T47D (cell line): ENCODE measurements at regions not wholly inside any gene's neighbourhood (a gene's known extent, or its start where the extent isn't known, plus 50 kb on each side); places are given as distances from the start of the nearest gene placed in this dataset.

Source experiments
- DNase-seq, 2 experiments: peaks; one replicate each; pipeline versions ENCODE4 v3.0.0 to v3.0.0-alpha.2; 2011 to 2012; ENCODE audit warnings: low read depth in 1 of 2, low spot score in 1 of 2
- JUND ChIP-seq: IDR thresholded peaks from 2 replicates; pipeline ENCODE4 v1.6.1; 2012; ENCODE audit warnings: low read depth
- in situ Hi-C: cut with HindIII; loops from 2 replicates; pipeline ENCODE4 v1.10.0; 2016; ENCODE audit warnings: low sequenced_read_pairs, low pct_unique_long_range_greater_than_20kb

- TF ChIP-seq JUND, result no peak
- in situ Hi-C loops, result no loop called here
- DNase-seq, result no peak
Observed at GRCh38 chr2:234206738-234207137, 156.2 kb downstream of the SPP2 start.

DNA sequence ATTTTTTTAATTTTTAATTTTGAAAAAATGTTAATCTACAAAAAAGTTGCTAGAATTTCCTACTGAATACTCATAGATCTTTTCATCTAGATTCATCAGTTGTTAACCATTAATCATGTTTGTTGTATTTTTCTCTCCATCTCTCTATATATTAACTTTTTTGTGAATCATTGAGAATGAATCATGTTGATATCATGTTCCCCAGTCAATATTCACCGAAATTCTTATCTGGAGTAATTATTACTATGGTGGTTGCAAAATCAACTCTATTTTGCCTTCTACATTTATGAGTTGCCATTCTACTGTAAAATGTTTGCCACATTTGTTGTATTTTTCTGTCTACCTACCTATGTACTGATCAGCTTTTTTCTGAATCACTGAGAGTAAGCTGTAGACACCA is 154.0 kb downstream of the SPP2 start:
- no peak for DNase-seq
- TF ChIP-seq JUND, result no peak
- in situ Hi-C loops, result no loop called here

DNA sequence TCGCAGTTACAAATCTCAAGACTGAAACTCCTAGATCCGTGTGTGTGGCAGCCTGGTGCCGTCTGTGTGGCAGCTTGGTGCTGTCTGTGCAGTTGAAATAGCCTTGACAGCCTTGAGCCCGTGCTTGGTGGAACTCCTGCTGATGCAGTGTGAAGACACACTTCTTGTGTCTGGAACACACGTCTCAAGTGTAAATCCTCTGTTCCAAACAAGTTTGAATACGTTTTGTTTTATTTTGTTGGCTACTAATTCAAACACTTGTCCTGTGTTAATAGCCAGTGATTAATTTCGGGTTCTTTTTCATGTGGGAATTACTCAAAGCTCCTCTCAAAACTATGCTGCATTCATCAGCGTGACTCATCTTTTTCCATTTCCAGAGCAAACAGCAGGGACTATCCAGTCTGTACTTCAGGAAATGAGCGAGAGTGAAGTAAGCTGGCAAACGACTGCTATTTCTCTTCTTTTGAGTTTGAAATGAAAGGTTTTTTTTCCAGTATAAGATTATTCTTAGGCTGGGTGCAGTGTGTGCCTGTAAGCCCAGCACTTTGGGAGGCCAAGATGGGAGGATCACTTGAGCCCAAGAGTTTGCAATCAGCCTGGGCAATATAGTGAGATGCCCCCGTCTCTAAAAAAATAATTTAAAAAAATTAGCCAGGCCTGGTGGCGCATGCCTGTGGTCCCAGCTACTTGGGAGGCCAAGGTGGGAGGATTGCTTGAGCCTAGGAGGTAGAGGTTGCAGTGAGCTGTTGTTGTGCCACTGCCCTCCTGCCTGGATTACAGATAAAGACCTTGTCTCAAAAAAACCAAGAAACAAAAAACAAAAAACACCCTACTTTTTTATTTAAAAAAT is 152.9 kb downstream of the SPP2 start:
- no peak for TF ChIP-seq JUND
- in situ Hi-C loops, result no loop called here
- DNase-seq, result peak in 1 of 2 experiments; percentile 2

DNA sequence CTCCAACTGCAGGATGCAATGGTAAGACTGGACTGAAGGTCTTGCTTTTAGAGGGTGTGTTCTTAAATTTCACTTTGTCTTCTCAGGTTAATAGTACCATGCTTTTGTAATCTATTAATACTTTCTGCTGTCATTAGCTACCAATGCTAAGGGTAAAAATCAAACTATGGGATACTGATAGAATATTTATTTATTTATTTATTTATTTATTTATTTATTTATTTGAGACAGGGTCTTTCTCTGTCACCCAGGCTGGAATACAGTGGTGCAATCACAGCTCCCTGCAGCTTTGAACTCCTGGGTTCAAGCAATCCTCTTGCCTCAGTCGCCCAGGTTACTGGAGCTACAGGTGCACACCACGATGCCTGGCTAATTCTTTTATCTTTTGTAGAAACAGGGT is 152.1 kb downstream of the SPP2 start:
- DNase-seq, result no peak
- no peak for TF ChIP-seq JUND
- in situ Hi-C loops, result no loop called here

- TF ChIP-seq JUND, result no peak
- no peak for DNase-seq
- in situ Hi-C loops, result no loop called here
Observed at GRCh38 chr2:234199996-234200395, 149.5 kb downstream of the SPP2 start.

GRCh38 chr2:234198976-234199375 is 148.5 kb downstream of the SPP2 start:
- no peak for TF ChIP-seq JUND
- no peak for DNase-seq
- in situ Hi-C loops, result no loop called here

DNA sequence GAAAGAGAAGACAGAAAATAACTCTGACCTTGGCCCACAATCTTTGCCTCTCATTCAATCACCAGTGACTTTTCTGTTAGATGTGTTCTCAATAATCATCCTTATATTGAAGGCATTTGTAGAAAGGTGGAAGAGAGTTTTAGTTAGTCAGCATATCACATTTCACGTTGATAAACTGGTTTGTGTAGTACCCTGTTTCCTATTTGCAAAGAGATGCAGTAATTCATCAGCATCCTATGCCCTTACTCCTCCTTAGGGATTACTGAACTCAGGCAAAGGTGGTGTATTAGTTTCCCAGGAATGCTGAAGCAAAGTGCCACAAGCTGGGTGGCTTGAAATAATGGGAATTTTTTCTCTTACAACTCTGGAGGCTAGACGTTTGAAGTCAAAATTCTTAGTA is 145.0 kb downstream of the SPP2 start:
- no peak for DNase-seq
- no peak for TF ChIP-seq JUND
- in situ Hi-C loops, result no loop called here

GRCh38 chr2:234193977-234194563 is 143.6 kb downstream of the SPP2 start:
- no peak for TF ChIP-seq JUND
- in situ Hi-C loops, result no loop called here
- DNase-seq, result no peak

DNA sequence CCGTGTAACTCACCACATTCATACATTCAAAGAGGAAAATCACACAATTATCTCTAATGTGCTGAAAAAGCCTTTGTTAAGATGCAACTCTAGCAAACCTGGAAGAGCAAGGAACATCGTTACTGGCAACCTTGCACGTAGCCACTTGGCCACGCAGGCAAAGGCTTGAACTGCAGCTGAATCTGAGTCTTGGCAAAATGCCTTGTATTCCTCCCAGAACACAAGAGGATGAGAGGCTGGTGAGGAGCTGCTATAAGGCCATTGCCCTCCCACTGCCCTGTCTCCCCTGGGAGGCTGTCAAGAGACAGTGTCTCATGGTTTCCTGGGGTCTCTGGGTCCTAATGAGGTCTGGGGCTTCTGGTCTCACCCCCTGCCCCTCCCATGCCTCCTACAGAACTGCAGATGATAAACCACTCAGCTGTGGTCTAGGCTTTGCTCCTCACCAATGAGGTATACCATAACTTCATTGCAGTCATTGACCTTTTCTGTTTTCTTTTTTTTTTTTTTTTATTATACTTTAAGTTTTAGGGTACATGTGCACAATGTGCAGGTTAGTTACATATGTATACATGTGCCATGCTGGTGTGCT is 141.4 kb downstream of the SPP2 start:
- TF ChIP-seq JUND, result no peak
- DNase-seq, result peak in 1 of 2 experiments; percentile 23
- in situ Hi-C loops, result no loop called here

DNA sequence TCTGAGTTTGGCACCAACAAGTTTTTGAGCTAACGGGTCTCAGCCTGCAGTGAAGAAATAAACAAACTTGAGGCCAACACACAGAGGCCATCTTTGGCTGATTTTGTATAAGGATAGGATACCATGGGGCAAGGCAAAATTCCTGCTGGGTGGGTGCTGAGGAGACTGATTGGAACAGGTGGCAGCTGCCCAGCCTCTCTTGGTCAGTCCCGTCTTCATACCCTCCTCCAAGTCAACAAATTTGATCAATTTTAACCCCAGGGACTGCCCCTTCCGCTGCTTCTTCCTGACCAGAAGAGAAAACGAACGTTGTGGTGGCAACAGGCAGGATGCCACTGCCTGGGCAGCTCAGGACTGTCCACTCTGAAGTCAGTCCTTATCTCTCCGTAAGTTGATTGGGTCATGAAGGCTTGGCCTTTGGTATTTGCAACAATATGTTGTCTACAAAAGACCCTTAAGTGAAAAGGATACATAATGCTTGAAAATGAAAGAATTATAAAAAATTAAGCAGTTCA is 139.3 kb downstream of the SPP2 start:
- TF ChIP-seq JUND, result no peak
- in situ Hi-C loops, result no loop called here
- DNase-seq, result no peak

GRCh38 chr2:234189230-234189629 is 138.7 kb downstream of the SPP2 start:
- in situ Hi-C loops, result no loop called here
- TF ChIP-seq JUND, result no peak
- no peak for DNase-seq

- no peak for DNase-seq
- in situ Hi-C loops, result no loop called here
Observed at GRCh38 chr2:234187646-234188174, 137.2 kb downstream of the SPP2 start.

DNA sequence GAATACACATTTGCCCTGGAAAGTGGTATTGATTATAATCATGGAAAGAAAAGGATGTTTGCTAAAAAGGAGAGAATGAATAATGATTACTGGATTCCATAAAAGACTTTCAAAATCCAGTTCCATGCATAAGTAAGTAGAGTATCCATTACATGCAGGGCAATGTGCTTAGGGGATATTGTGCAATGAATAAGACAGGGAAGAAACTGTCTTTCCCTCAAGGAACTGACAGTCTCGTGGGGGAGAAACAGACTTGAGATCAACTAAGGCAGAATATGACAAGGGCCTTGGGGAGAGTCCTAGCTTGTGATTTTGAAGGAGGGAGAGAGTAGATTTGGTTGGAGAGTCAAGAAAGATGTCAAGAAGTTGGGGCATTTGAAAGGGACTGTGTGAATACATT is 130.6 kb downstream of the SPP2 start:
- in situ Hi-C loops, result no loop called here
- no peak for DNase-seq

More at GRCh38 chr2:234187646-234188174, 137.2 kb downstream of the SPP2 start:
- no peak for TF ChIP-seq JUND

More for the DNA sequence above, 130.6 kb downstream of the SPP2 start:
- TF ChIP-seq JUND, result no peak
